ENCODE measurements at regions not wholly inside any gene's neighbourhood (a gene's known extent, or its start where the extent isn't known, plus 50 kb on each side); places are given as distances from the start of the nearest gene placed in this dataset.

DNA sequence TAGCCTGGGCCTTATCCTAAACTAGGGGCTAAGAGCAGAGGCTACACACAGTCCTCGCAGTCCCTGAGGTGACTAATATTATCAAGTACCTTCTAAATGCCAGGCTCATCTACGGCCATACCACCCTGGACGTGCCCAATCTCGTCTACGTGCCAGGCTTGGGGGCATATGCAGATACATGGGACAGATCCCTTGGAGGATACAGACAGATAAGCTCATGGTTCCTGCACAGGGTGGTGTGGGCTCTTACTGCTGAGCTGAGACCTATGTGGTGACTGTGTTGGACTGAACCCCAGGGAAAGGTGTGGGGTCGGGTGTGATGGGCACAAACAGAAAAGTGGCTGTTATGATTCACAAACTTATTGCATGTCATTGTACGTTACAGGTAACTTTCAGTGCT, 268.4 kb upstream of the NEBL start:
- no peak for DNase-seq (ENCODE audit: low read depth)
- Histone ChIP-seq H3K4me3 (ENCODE audit: low read depth, low read length) (no peak overlapping the region), H3K36me3 (ENCODE audit: control insufficient read depth, insufficient read depth, low read length) (no peaks in the 10 kb centered on the region), H3K27me3 (ENCODE audit: control insufficient read depth, insufficient read depth, low read length) (no peaks in the 10 kb centered on the region)
- no peak for FAIRE-seq
- TF ChIP-seq, protein P1, sequence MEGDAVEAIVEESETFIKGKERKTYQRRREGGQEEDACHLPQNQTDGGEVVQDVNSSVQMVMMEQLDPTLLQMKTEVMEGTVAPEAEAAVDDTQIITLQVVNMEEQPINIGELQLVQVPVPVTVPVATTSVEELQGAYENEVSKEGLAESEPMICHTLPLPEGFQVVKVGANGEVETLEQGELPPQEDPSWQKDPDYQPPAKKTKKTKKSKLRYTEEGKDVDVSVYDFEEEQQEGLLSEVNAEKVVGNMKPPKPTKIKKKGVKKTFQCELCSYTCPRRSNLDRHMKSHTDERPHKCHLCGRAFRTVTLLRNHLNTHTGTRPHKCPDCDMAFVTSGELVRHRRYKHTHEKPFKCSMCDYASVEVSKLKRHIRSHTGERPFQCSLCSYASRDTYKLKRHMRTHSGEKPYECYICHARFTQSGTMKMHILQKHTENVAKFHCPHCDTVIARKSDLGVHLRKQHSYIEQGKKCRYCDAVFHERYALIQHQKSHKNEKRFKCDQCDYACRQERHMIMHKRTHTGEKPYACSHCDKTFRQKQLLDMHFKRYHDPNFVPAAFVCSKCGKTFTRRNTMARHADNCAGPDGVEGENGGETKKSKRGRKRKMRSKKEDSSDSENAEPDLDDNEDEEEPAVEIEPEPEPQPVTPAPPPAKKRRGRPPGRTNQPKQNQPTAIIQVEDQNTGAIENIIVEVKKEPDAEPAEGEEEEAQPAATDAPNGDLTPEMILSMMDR (IDR thresholded peaks at IDR 0.05; ENCODE audit: insufficient read depth, low read length, severe bottlenecking), result no peak

DNA sequence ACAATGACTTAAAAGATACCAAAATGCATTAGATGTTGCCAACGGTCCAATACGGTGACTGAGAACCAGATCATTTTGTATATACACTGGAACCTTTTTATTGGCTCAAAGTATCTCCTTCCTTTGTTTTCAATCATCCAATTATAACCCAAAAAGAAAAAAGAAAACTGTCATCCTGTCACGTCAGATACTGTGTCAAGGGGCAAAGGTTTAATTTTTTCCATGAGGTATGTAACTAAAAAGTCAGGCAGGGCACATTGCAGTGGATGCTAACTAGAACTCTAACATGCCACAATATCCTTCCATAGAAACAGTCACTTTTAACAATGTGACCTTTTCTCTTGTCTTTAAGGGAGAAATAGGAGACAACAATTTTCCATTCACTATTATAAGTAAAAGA, 267.6 kb upstream of the NEBL start:
- no peak for DNase-seq (ENCODE audit: low read depth)
- no peak for FAIRE-seq
- TF ChIP-seq, protein P1 (IDR thresholded peaks at IDR 0.05; ENCODE audit: insufficient read depth, low read length, severe bottlenecking), result no peak
- H3K36me3 ChIP-seq (ENCODE audit: control insufficient read depth, insufficient read depth, low read length), result no peaks in the 10 kb centered on the region
- no peaks in the 10 kb centered on the region for H3K27me3 ChIP-seq (ENCODE audit: control insufficient read depth, insufficient read depth, low read length)
- no peak overlapping the region for H3K4me3 ChIP-seq (ENCODE audit: low read depth, low read length)

DNA sequence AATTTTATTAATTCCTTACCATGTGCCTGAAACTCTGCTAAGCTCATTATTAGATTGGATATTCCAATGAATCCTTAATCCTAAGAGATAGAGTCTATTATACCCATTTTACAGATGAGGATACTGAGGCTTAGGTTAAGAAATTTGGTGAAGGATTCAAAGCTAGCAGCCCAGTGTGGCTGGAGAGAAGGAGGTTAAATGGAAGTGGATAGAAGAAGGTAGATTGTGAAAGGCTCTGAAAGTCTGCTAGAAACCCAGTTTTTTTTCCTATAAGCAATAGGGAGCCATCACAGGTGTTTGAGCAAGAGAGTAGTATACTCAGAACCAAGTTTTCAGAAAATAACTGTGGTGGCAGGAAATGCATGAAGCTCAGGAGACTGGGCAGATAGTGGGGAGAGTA, 265.8 kb upstream of the NEBL start:
- TF ChIP-seq, protein P1 (IDR thresholded peaks at IDR 0.05; ENCODE audit: insufficient read depth, low read length, severe bottlenecking), result no peak
- Histone ChIP-seq H3K27me3 (ENCODE audit: control insufficient read depth, insufficient read depth, low read length) (no peaks in the 10 kb centered on the region), H3K4me3 (ENCODE audit: low read depth, low read length) (no peak overlapping the region), H3K36me3 (ENCODE audit: control insufficient read depth, insufficient read depth, low read length) (no peaks in the 10 kb centered on the region)
- no peak for FAIRE-seq
- no peak for DNase-seq (ENCODE audit: low read depth)

DNA sequence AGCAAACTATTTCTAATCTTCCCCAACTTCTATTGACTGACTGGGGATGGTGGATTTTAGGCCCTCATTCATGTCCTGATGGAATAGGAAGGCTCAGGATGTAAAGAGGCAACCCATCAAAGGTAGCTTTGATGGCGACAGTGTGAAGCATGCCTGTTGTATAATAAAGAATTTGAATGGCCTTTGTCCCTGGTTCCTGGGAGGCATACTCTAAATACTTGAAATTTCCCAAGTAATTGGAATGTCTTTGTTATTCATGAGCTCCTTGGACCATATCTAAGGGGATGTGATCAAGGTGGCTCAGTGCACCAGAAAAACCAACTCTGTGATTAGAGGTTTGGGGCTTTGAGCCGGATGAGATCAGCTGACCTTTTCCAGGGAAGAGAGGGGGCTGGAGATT, 264.5 kb upstream of the NEBL start:
- no peak overlapping the region for H3K4me3 ChIP-seq (ENCODE audit: low read depth, low read length)
- no peak for DNase-seq (ENCODE audit: low read depth)
- no peaks in the 10 kb centered on the region for H3K36me3 ChIP-seq (ENCODE audit: control insufficient read depth, insufficient read depth, low read length)
- FAIRE-seq, result no peak
- TF ChIP-seq, protein P1 (IDR thresholded peaks at IDR 0.05; ENCODE audit: insufficient read depth, low read length, severe bottlenecking), result no peak
- H3K27me3 ChIP-seq (ENCODE audit: control insufficient read depth, insufficient read depth, low read length), result no peaks in the 10 kb centered on the region

DNA sequence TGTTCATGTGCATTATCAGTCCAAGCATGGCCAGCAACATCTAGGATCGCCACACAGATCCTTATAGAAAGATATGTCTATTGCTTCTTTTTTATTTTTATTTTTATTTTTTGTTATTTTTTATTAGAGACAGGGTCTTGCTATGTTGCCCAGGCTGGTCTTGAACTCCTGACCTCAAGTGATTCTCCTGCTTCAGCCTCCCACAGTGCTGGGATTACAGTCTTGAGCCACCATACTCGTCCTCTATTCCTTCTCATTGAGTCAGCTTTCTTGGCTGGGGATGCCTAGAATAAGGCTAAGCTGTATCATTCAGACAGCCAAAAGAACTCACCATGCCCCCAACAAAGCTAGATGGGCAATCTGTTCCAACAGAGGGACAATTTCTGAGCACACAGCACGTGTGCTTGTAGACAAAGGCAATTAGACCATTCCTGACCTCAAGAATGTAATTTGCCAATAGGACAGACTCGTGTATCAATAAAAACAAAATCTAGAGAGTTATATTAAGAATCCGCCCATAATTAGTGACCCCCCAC, 264.0 kb upstream of the NEBL start:
- Histone ChIP-seq H3K36me3 (ENCODE audit: control insufficient read depth, insufficient read depth, low read length) (no peaks in the 10 kb centered on the region), H3K27me3 (ENCODE audit: control insufficient read depth, insufficient read depth, low read length) (no peaks in the 10 kb centered on the region), H3K4me3 (ENCODE audit: low read depth, low read length) (no peak overlapping the region)
- TF ChIP-seq, protein P1 (IDR thresholded peaks at IDR 0.05; ENCODE audit: insufficient read depth, low read length, severe bottlenecking), result no peak
- no peak for DNase-seq (ENCODE audit: low read depth)
- FAIRE-seq, result no peak

DNA sequence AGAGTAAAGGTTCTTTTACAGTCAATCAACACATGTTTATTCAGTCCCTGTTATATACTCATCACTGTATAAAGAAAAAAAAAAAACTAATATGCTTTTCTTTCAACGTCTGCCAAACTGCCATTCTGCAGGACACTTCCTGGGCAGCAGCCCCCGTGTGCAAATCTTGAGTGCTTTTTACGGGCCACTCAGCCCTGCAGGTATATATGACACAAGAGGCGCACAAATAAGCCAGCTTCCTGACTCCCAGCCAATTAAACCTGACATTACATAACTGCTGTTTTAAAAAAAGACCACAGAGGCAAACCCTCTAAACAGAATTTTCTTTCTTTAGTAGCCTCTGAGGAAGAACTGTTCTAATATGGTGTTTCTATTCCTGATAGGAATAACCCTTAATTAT, 263.0 kb upstream of the NEBL start:
- H3K27me3 ChIP-seq (ENCODE audit: control insufficient read depth, insufficient read depth, low read length), result no peaks in the 10 kb centered on the region
- TF ChIP-seq, protein P1 (IDR thresholded peaks at IDR 0.05; ENCODE audit: insufficient read depth, low read length, severe bottlenecking), result no peak
- no peak overlapping the region for H3K4me3 ChIP-seq (ENCODE audit: low read depth, low read length)
- no peaks in the 10 kb centered on the region for H3K36me3 ChIP-seq (ENCODE audit: control insufficient read depth, insufficient read depth, low read length)
- FAIRE-seq, result no peak
- no peak for DNase-seq (ENCODE audit: low read depth)

All from bronchial epithelial cell (primary cell).